ENCODE measurements at regions not wholly inside any gene's neighbourhood (a gene's known extent, or its start where the extent isn't known, plus 50 kb on each side); places are given as distances from the start of the nearest gene placed in this dataset.

DNA sequence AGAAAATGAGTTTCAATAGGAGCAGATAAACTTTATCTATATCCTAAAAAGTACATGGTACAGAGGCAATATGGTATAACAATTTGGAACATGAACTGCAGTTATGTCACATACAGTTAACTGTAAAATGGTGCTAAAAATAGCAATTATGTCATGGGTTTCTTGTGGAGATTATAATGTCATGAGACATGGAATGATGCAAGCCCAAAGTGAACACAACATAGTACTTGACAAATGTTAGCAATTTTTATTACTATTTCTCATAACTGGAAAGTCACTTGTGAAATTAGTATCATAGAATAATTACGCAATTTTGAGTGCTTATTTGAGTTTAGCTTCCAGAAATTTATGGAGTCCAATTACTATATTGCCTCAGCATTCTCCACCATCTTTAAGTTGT, 1263.4 kb downstream of the DSC3 start:
- H3K9me3 ChIP-seq (ENCODE audit: control insufficient read depth in 4 of 4, insufficient read depth in 3 of 4, low read length in 3 of 4) = peaks cover 0 to 2% (median 0%) of the 10 kb centered on the region in 4 donors
- DNase-seq (no peak), ATAC-seq (ENCODE audit: insufficient read depth, low FRiP score) (no peak)
- H3K4me3 ChIP-seq = no peak overlapping the region
- no peaks in the 10 kb centered on the region for H3K27me3 ChIP-seq (ENCODE audit: control insufficient read depth in 3 of 3, insufficient read depth in 3 of 3, low read length in 2 of 3)
- no peak overlapping the region for H3K27ac ChIP-seq (ENCODE audit: low read depth in 1 of 2, low read length in 1 of 2)
- WGBS, 2 donors = 75 to 77% methylated on average over 1 of the region's 1 CpG
- H3K9ac ChIP-seq (ENCODE audit: insufficient read depth in 1 of 2, low read length in 2 of 2) = no peak overlapping the region
- H3K36me3 ChIP-seq (ENCODE audit: control insufficient read depth in 4 of 4, insufficient read depth in 4 of 4, low read length in 4 of 4) = no peaks in the 10 kb centered on the region
- H3K4me1 ChIP-seq (ENCODE audit: control insufficient read depth in 5 of 5, insufficient read depth in 5 of 5, low read length in 5 of 5) = no peaks in the 10 kb centered on the region
- TF ChIP-seq CTCF (IDR thresholded peaks at IDR 0.05; ENCODE audit: control extremely low read depth, extremely low read depth) = no peak

DNA sequence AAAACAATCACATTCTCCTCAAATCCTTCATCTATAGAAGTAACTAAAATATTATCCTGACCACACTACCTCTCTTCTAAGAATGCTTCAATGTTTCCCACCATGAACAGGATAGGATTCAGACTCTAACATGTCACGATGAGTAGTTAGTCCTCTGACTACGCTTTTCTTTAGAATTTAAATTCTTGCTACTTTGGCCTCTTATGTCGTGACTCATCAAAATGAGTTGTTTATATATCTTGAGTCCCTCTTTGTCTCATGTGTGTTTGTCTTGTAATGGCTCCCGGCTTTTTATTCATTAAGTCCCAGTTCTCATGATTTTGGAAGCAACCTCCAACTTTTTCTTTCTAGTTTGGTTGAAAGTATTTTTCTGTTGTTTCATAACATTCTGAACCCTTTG, 1289.2 kb downstream of the DSC3 start:
- ATAC-seq (ENCODE audit: insufficient read depth, low FRiP score) = no peak
- no peaks in the 10 kb centered on the region for H3K36me3 ChIP-seq (ENCODE audit: control insufficient read depth in 4 of 4, insufficient read depth in 4 of 4, low read length in 4 of 4)
- H3K4me3 ChIP-seq = no peak overlapping the region
- no peak overlapping the region for H3K27ac ChIP-seq (ENCODE audit: low read depth in 1 of 2, low read length in 1 of 2)
- H3K27me3 ChIP-seq (ENCODE audit: control insufficient read depth in 3 of 3, insufficient read depth in 3 of 3, low read length in 2 of 3) = no peaks in the 10 kb centered on the region
- H3K4me1 ChIP-seq (ENCODE audit: control insufficient read depth in 5 of 5, insufficient read depth in 5 of 5, low read length in 5 of 5) = no peaks in the 10 kb centered on the region
- WGBS, 2 donors = 90 to 91% methylated on average over 4 of the region's 4 CpGs
- H3K9me3 ChIP-seq (ENCODE audit: control insufficient read depth in 4 of 4, insufficient read depth in 3 of 4, low read length in 3 of 4) = no peaks in the 10 kb centered on the region
- no peak for DNase-seq
- H3K9ac ChIP-seq (ENCODE audit: insufficient read depth in 1 of 2, low read length in 2 of 2) = no peak overlapping the region
- TF ChIP-seq CTCF (IDR thresholded peaks at IDR 0.05; ENCODE audit: control extremely low read depth, extremely low read depth) = no peak

DNA sequence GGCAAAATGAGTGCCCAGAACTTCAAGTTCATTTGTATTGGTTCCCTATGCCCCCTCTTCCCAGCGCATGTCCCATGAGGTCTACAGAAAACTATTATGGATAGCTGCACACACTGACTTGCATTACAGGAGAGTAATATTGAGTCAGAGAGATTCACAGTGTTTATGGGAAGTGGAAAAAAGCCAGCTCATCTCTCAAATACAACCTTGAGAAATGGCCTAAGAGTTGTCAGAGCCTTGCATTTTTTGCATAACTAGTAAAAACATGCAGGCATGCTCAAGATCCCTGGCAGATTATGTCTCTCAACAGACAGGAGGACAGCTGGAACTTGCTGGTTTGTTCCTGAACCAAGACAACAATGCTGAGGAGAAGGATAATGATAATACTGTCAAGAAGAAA, 1292.8 kb downstream of the DSC3 start:
- no peaks in the 10 kb centered on the region for H3K4me1 ChIP-seq (ENCODE audit: control insufficient read depth in 5 of 5, insufficient read depth in 5 of 5, low read length in 5 of 5)
- 93 to 98% methylated on average over 1 of the region's 1 CpG for WGBS, 2 donors

More for the DNA sequence above, 1292.8 kb downstream of the DSC3 start:
- H3K36me3 ChIP-seq (ENCODE audit: control insufficient read depth in 4 of 4, insufficient read depth in 4 of 4, low read length in 4 of 4) = no peaks in the 10 kb centered on the region
- no peak for TF ChIP-seq CTCF (IDR thresholded peaks at IDR 0.05; ENCODE audit: control extremely low read depth, extremely low read depth)
- no peak for DNase-seq
- no peaks in the 10 kb centered on the region for H3K9me3 ChIP-seq (ENCODE audit: control insufficient read depth in 4 of 4, insufficient read depth in 3 of 4, low read length in 3 of 4)
- H3K4me3 ChIP-seq = no peak overlapping the region
- H3K27me3 ChIP-seq (ENCODE audit: control insufficient read depth in 3 of 3, insufficient read depth in 3 of 3, low read length in 2 of 3) = no peaks in the 10 kb centered on the region
- no peak overlapping the region for H3K9ac ChIP-seq (ENCODE audit: insufficient read depth in 1 of 2, low read length in 2 of 2)
- no peak overlapping the region for H3K27ac ChIP-seq (ENCODE audit: low read depth in 1 of 2, low read length in 1 of 2)
- ATAC-seq (ENCODE audit: insufficient read depth, low FRiP score) = no peak

Data from lung (tissue), 11 donors.